Duodenal mucosa (tissue), 2 donors: ENCODE measurements at regions not wholly inside any gene's neighbourhood (a gene's known extent, or its start where the extent isn't known, plus 50 kb on each side); places are given as distances from the start of the nearest gene placed in this dataset.
"Not testable (repeated sequence)": the region's sequence is repeated elsewhere in the genome, so short reads cannot be mapped to it uniquely, and the experiment has no call there.

Experiments
- H3K27ac ChIP-seq: one replicate; pipeline ENCODE4 v1.7.0; 2013; ENCODE audit warnings: low read depth, low read length
- H3K27me3 ChIP-seq, 2 donors: one replicate each; pipeline ENCODE4 v1.7.0; 2013; ENCODE audit warnings: low read length in 2 of 2, control low read depth in 1 of 2; ENCODE audit not compliant: insufficient read depth in 2 of 2, control insufficient read depth in 1 of 2
- H3K36me3 ChIP-seq, 2 donors: one replicate each; pipeline ENCODE4 v1.7.0; 2013; ENCODE audit warnings: low read length in 2 of 2, control low read depth in 1 of 2; ENCODE audit not compliant: insufficient read depth in 2 of 2, control insufficient read depth in 1 of 2
- H3K4me1 ChIP-seq, 2 donors: one replicate each; pipeline ENCODE4 v1.7.0; 2013; ENCODE audit warnings: low read length in 2 of 2, control low read depth in 1 of 2; ENCODE audit not compliant: insufficient read depth in 2 of 2, control insufficient read depth in 1 of 2
- H3K4me3 ChIP-seq, 2 donors: one replicate each; pipeline ENCODE4 v1.7.0; 2013; ENCODE audit warnings: low read length in 2 of 2, low read depth in 1 of 2
- H3K9ac ChIP-seq, 2 donors: one replicate each; pipeline ENCODE4 v1.7.0; 2013; ENCODE audit warnings: low read length in 2 of 2, low read depth in 1 of 2
- H3K9me3 ChIP-seq, 2 donors: one replicate each; pipeline ENCODE4 v1.7.0; 2013; ENCODE audit warnings: low read length in 2 of 2, control low read depth in 1 of 2; ENCODE audit not compliant: control insufficient read depth in 1 of 2

GRCh38 chr2:239654266-239654665 is 253.4 kb upstream of the HDAC4 start:
- Histone ChIP-seq H3K4me1 (no peaks in the 10 kb centered on the region), H3K27ac (no peak overlapping the region), H3K27me3 (no peaks in the 10 kb centered on the region), H3K36me3 (no peaks in the 10 kb centered on the region), H3K9ac (no peak overlapping the region), H3K9me3 (no peaks in the 10 kb centered on the region), H3K4me3 (no peak overlapping the region)

GRCh38 chr2:239651859-239652258 is 251.0 kb upstream of the HDAC4 start:
- Histone ChIP-seq H3K27ac (no peak overlapping the region), H3K9me3 (no peaks in the 10 kb centered on the region), H3K27me3 (no peaks in the 10 kb centered on the region), H3K36me3 (no peaks in the 10 kb centered on the region), H3K9ac (no peak overlapping the region), H3K4me1 (no peaks in the 10 kb centered on the region), H3K4me3 (no peak overlapping the region)

GRCh38 chr2:239650674-239651073 is 249.9 kb upstream of the HDAC4 start:
- Histone ChIP-seq H3K4me1 (no peaks in the 10 kb centered on the region), H3K27me3 (no peaks in the 10 kb centered on the region), H3K9me3 (no peaks in the 10 kb centered on the region), H3K9ac (no peak overlapping the region), H3K4me3 (no peak overlapping the region), H3K36me3 (no peaks in the 10 kb centered on the region), H3K27ac (no peak overlapping the region)

DNA sequence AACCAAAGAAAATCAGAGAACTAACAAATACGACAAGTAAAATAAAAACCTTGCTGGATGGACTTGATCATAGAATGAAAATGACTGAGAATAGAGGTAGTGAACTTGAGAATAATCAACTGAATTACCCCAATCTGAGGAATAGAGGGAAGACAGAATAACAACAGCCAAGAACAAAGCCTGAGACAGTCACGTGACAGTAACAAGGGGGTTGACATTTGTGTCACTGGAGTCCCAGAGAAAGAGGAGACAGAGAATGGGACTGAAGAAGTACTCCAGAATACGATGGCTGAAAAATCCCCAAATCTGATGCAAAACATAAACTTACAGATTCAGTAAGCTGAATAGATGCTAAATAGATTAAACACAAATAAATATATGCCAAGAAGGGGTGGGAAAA is 248.5 kb upstream of the HDAC4 start:
- H3K9ac ChIP-seq: no peak overlapping the region

GRCh38 chr2:239648607-239649006 is 247.8 kb upstream of the HDAC4 start:
- Histone ChIP-seq H3K27me3 (no peaks in the 10 kb centered on the region), H3K4me3 (no peak overlapping the region), H3K36me3 (no peaks in the 10 kb centered on the region), H3K9me3 (peaks cover 0 to 4% of the 10 kb centered on the region in 2 donors), H3K9ac (no peak overlapping the region), H3K4me1 (no peaks in the 10 kb centered on the region), H3K27ac (no peak overlapping the region)

More for the DNA sequence above, 248.5 kb upstream of the HDAC4 start:
- no peaks in the 10 kb centered on the region for H3K4me1 ChIP-seq
- no peak overlapping the region for H3K27ac ChIP-seq
- H3K27me3 ChIP-seq: no peaks in the 10 kb centered on the region
- no peaks in the 10 kb centered on the region for H3K36me3 ChIP-seq
- H3K9me3 ChIP-seq: no peaks in the 10 kb centered on the region
- H3K4me3 ChIP-seq: no peak overlapping the region

DNA sequence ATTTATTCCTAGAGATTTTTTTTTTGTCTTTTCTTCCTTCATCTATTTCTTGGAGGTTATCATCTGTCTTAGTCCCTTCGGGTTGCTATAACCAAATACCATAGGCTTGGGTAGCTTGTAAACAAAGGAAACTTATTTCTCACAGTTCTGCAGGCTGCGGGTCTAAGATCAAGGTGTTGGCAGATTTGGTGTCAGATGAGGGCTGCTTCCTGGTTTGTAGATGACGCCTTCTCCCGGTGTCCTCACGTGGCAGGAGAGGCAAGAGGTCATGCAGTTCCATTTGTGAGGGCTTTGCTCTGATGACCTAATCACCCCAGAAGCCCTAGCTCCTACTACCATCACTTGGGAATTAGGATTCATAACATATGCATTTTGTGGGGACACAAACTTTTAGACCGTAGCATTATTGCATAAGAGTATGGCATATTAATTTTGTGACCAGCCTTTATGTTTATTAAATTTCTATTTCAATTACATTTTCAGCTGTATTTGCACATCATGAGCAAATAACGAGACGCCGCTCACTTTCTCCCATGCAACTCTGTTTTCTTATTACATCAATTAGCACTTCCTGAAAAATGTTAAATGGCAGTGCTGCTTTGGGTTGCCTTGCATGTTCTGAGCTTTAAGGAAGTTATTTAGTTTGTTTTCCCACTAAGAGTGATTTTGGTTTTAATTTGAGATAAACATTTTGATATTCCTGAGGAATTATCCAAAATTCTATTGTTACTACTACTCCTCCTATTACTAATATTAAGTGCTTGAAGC is 246.4 kb upstream of the HDAC4 start:
- H3K9me3 ChIP-seq: peaks cover 0 to 4% of the 10 kb centered on the region in 2 donors

GRCh38 chr2:239646184-239646583 is 245.4 kb upstream of the HDAC4 start:
- H3K36me3 ChIP-seq: no peaks in the 10 kb centered on the region
- H3K27me3 ChIP-seq: no peaks in the 10 kb centered on the region
- H3K9ac ChIP-seq: no peak overlapping the region
- no peaks in the 10 kb centered on the region for H3K4me1 ChIP-seq
- peaks cover 0 to 4% of the 10 kb centered on the region in 2 donors for H3K9me3 ChIP-seq
- no peak overlapping the region for H3K27ac ChIP-seq
- H3K4me3 ChIP-seq: no peak overlapping the region

More for the DNA sequence above, 246.4 kb upstream of the HDAC4 start:
- no peak overlapping the region for H3K9ac ChIP-seq
- H3K4me3 ChIP-seq: no peak overlapping the region
- H3K4me1 ChIP-seq: no peaks in the 10 kb centered on the region
- H3K27ac ChIP-seq: no peak overlapping the region
- no peaks in the 10 kb centered on the region for H3K27me3 ChIP-seq
- no peaks in the 10 kb centered on the region for H3K36me3 ChIP-seq

DNA sequence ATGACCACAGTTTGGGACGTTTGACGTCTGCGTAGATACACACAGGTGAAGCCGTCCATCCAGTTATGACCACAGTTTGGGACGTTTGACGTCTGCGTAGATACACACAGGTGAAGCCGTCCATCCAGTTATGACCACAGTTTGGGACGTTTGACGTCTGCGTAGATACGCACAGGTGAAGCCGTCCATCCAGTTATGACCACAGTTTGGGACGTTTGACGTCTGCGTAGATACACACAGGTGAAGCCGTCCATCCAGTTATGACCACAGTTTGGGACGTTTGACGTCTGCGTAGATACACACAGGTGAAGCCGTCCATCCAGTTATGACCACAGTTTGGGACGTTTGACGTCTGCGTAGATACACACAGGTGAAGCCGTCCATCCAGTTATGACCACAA is 243.8 kb upstream of the HDAC4 start:
- not testable (repeated sequence) for H3K9ac ChIP-seq, H3K4me3 ChIP-seq, H3K9me3 ChIP-seq, H3K27me3 ChIP-seq, H3K27ac ChIP-seq, H3K36me3 ChIP-seq, H3K4me1 ChIP-seq

- no peaks in the 10 kb centered on the region for H3K36me3 ChIP-seq
- no peaks in the 10 kb centered on the region for H3K4me1 ChIP-seq
- peaks cover 0 to 4% of the 10 kb centered on the region in 2 donors for H3K9me3 ChIP-seq
- H3K4me3 ChIP-seq: no peak overlapping the region
- H3K27me3 ChIP-seq: no peaks in the 10 kb centered on the region
- H3K9ac ChIP-seq: no peak overlapping the region
- no peak overlapping the region for H3K27ac ChIP-seq
Observed at GRCh38 chr2:239644011-239644410, 243.2 kb upstream of the HDAC4 start.

GRCh38 chr2:239642406-239643004 is 241.7 kb upstream of the HDAC4 start:
- no peaks in the 10 kb centered on the region for H3K27me3 ChIP-seq
- no peak overlapping the region for H3K4me3 ChIP-seq
- H3K36me3 ChIP-seq: no peaks in the 10 kb centered on the region
- H3K4me1 ChIP-seq: no peaks in the 10 kb centered on the region
- no peak overlapping the region for H3K9ac ChIP-seq
- no peak overlapping the region for H3K27ac ChIP-seq
- H3K9me3 ChIP-seq: peaks cover 0 to 4% of the 10 kb centered on the region in 2 donors
